ENCODE measurements at regions not wholly inside any gene's neighbourhood (a gene's known extent, or its start where the extent isn't known, plus 50 kb on each side); places are given as distances from the start of the nearest gene placed in this dataset.
"Not testable (repeated sequence)": the region's sequence is repeated elsewhere in the genome, so short reads cannot be mapped to it uniquely, and the experiment has no call there.

GRCh38 chr2:87582579-87582978 is 165.3 kb upstream of the PLGLB2 start:
- H3K4me3 ChIP-seq (replicated peaks in 1 of 3; ENCODE audit: insufficient read depth in 1 of 3, low read depth in 1 of 3, low read length in 3 of 3); H3K27ac ChIP-seq (ENCODE audit: insufficient read depth, low read depth, low read length); BruUV-seq (replicated peaks); H3K9me3 ChIP-seq (replicated peaks; ENCODE audit: control insufficient read depth, insufficient read depth, low read length); H3K4me1 ChIP-seq (ENCODE audit: control insufficient read depth, extremely low read depth, insufficient read depth, low read length); POLR2A ChIA-PET; H3K9me1 ChIP-seq (replicated peaks; ENCODE audit: control insufficient read depth, extremely low read depth, insufficient read depth, low read length); DNase-seq (ENCODE audit: low read depth, low spot score); H4K20me1 ChIP-seq (replicated peaks; ENCODE audit: control insufficient read depth, extremely low read depth, insufficient read depth, low read length); H3K79me2 ChIP-seq (ENCODE audit: control insufficient read depth, insufficient read depth, low read length); FAIRE-seq; intact Hi-C loops (cut with micrococcal nuclease); CTCF ChIA-PET; H3K27me3 ChIP-seq (ENCODE audit: control insufficient read depth in 2 of 2, insufficient read depth in 2 of 2, low read length in 2 of 2); H3K9ac ChIP-seq (replicated peaks; ENCODE audit: extremely low read depth, insufficient read depth, low read length); dilution Hi-C loops (cut with MboI; ENCODE audit: extremely low pct_ligation_motif_present, low sequenced_read_pairs); H3K4me2 ChIP-seq (ENCODE audit: insufficient read depth, low read length); H2AFZ ChIP-seq (ENCODE audit: low read depth, low read length); H3K36me3 ChIP-seq (ENCODE audit: control insufficient read depth in 2 of 2, extremely low read depth in 1 of 2, insufficient read depth in 2 of 2, low read length in 2 of 2): not testable (repeated sequence)

- intact Hi-C loops (cut with micrococcal nuclease); H3K9me1 ChIP-seq (replicated peaks; ENCODE audit: control insufficient read depth, extremely low read depth, insufficient read depth, low read length); dilution Hi-C loops (cut with MboI; ENCODE audit: extremely low pct_ligation_motif_present, low sequenced_read_pairs); H3K27ac ChIP-seq (ENCODE audit: insufficient read depth, low read depth, low read length); H3K4me3 ChIP-seq (replicated peaks in 1 of 3; ENCODE audit: insufficient read depth in 1 of 3, low read depth in 1 of 3, low read length in 3 of 3); DNase-seq (ENCODE audit: low read depth, low spot score); CTCF ChIA-PET; H3K9me3 ChIP-seq (replicated peaks; ENCODE audit: control insufficient read depth, insufficient read depth, low read length); H2AFZ ChIP-seq (ENCODE audit: low read depth, low read length); BruUV-seq (replicated peaks); H3K36me3 ChIP-seq (ENCODE audit: control insufficient read depth in 2 of 2, extremely low read depth in 1 of 2, insufficient read depth in 2 of 2, low read length in 2 of 2); H3K9ac ChIP-seq (replicated peaks; ENCODE audit: extremely low read depth, insufficient read depth, low read length); H3K4me2 ChIP-seq (ENCODE audit: insufficient read depth, low read length); POLR2A ChIA-PET; H4K20me1 ChIP-seq (replicated peaks; ENCODE audit: control insufficient read depth, extremely low read depth, insufficient read depth, low read length); H3K79me2 ChIP-seq (ENCODE audit: control insufficient read depth, insufficient read depth, low read length); H3K27me3 ChIP-seq (ENCODE audit: control insufficient read depth in 2 of 2, insufficient read depth in 2 of 2, low read length in 2 of 2); H3K4me1 ChIP-seq (ENCODE audit: control insufficient read depth, extremely low read depth, insufficient read depth, low read length): not testable (repeated sequence)
- peak; percentile 74 for FAIRE-seq
Observed at GRCh38 chr2:87583370-87583769, 164.5 kb upstream of the PLGLB2 start.

GRCh38 chr2:87583803-87584202 is 164.1 kb upstream of the PLGLB2 start:
- H2AFZ ChIP-seq (ENCODE audit: low read depth, low read length); BruUV-seq (replicated peaks); POLR2A ChIA-PET; H3K27ac ChIP-seq (ENCODE audit: insufficient read depth, low read depth, low read length); H3K79me2 ChIP-seq (ENCODE audit: control insufficient read depth, insufficient read depth, low read length); H3K9ac ChIP-seq (replicated peaks; ENCODE audit: extremely low read depth, insufficient read depth, low read length); H3K4me2 ChIP-seq (ENCODE audit: insufficient read depth, low read length); CTCF ChIA-PET; H4K20me1 ChIP-seq (replicated peaks; ENCODE audit: control insufficient read depth, extremely low read depth, insufficient read depth, low read length); H3K27me3 ChIP-seq (ENCODE audit: control insufficient read depth in 2 of 2, insufficient read depth in 2 of 2, low read length in 2 of 2); intact Hi-C loops (cut with micrococcal nuclease); DNase-seq (ENCODE audit: low read depth, low spot score); H3K9me1 ChIP-seq (replicated peaks; ENCODE audit: control insufficient read depth, extremely low read depth, insufficient read depth, low read length); H3K9me3 ChIP-seq (replicated peaks; ENCODE audit: control insufficient read depth, insufficient read depth, low read length); H3K4me3 ChIP-seq (replicated peaks in 1 of 3; ENCODE audit: insufficient read depth in 1 of 3, low read depth in 1 of 3, low read length in 3 of 3); dilution Hi-C loops (cut with MboI; ENCODE audit: extremely low pct_ligation_motif_present, low sequenced_read_pairs); H3K36me3 ChIP-seq (ENCODE audit: control insufficient read depth in 2 of 2, extremely low read depth in 1 of 2, insufficient read depth in 2 of 2, low read length in 2 of 2); H3K4me1 ChIP-seq (ENCODE audit: control insufficient read depth, extremely low read depth, insufficient read depth, low read length): not testable (repeated sequence)
- peak; percentile 73 for FAIRE-seq

GRCh38 chr2:87584268-87584906 is 163.5 kb upstream of the PLGLB2 start:
- H3K27ac ChIP-seq (ENCODE audit: insufficient read depth, low read depth, low read length); H3K9me1 ChIP-seq (replicated peaks; ENCODE audit: control insufficient read depth, extremely low read depth, insufficient read depth, low read length); POLR2A ChIA-PET; H3K4me2 ChIP-seq (ENCODE audit: insufficient read depth, low read length); H3K9ac ChIP-seq (replicated peaks; ENCODE audit: extremely low read depth, insufficient read depth, low read length); dilution Hi-C loops (cut with MboI; ENCODE audit: extremely low pct_ligation_motif_present, low sequenced_read_pairs); H2AFZ ChIP-seq (ENCODE audit: low read depth, low read length); intact Hi-C loops (cut with micrococcal nuclease); CTCF ChIA-PET; H3K79me2 ChIP-seq (ENCODE audit: control insufficient read depth, insufficient read depth, low read length); H3K4me1 ChIP-seq (ENCODE audit: control insufficient read depth, extremely low read depth, insufficient read depth, low read length); H3K36me3 ChIP-seq (ENCODE audit: control insufficient read depth in 2 of 2, extremely low read depth in 1 of 2, insufficient read depth in 2 of 2, low read length in 2 of 2); H3K27me3 ChIP-seq (ENCODE audit: control insufficient read depth in 2 of 2, insufficient read depth in 2 of 2, low read length in 2 of 2); H3K4me3 ChIP-seq (replicated peaks in 1 of 3; ENCODE audit: insufficient read depth in 1 of 3, low read depth in 1 of 3, low read length in 3 of 3); H4K20me1 ChIP-seq (replicated peaks; ENCODE audit: control insufficient read depth, extremely low read depth, insufficient read depth, low read length); H3K9me3 ChIP-seq (replicated peaks; ENCODE audit: control insufficient read depth, insufficient read depth, low read length); BruUV-seq (replicated peaks): not testable (repeated sequence)
- FAIRE-seq: peak; percentile 85
- DNase-seq (ENCODE audit: low read depth, low spot score): peak; percentile 5
